H1 (cell line): ENCODE measurements at regions not wholly inside any gene's neighbourhood (a gene's known extent, or its start where the extent isn't known, plus 50 kb on each side); places are given as distances from the start of the nearest gene placed in this dataset.

ENCODE experiments used
- CTCF ChIA-PET: fragments of 300-600 bp; sonication (Branson Sonifier 250); formaldehyde crosslinking; loops from one replicate; lab custom pipeline; 2021; ENCODE audit not compliant: partially characterized antibody; lab: Charles Lee
- POLR2A ChIA-PET: fragments of 300-600 bp; sonication (Branson Sonifier 250); formaldehyde crosslinking; loops from one replicate; lab custom pipeline; 2021; ENCODE audit warnings: inconsistent platforms; ENCODE audit not compliant: partially characterized antibody; lab: Charles Lee
- DNase-seq, 2 experiments: peaks; one replicate each; pipeline versions ENCODE4 v3.0.0 to v3.0.0-alpha.2; 2010 to 2022; ENCODE audit warnings: low spot score in 2 of 2, low read depth in 1 of 2, mixed read lengths in 1 of 2
- FAIRE-seq: peaks from 2 replicates; lab custom pipeline; 2011; peaks lifted over from hg19 to GRCh38; lab: Jason Lieb, UNC
- H2AFZ ChIP-seq: 2 replicates; pipeline ENCODE4 v1.8.1; 2012; ENCODE audit warnings: low read length, inconsistent platforms
- H2AK5ac ChIP-seq: 2 replicates; pipeline ENCODE4 v1.6.1; 2013; ENCODE audit warnings: low read depth, low read length
- H2BK120ac ChIP-seq: replicated peaks from 2 replicates; pipeline ENCODE3; 2013; ENCODE audit warnings: low read depth, low read length, inconsistent platforms
- H2BK12ac ChIP-seq: 2 replicates; pipeline ENCODE4 v1.6.1; 2013; ENCODE audit warnings: low read depth, low read length
- H2BK15ac ChIP-seq: 2 replicates; pipeline ENCODE4 v1.6.1; 2013; ENCODE audit warnings: low read length
- H2BK20ac ChIP-seq: 2 replicates; pipeline ENCODE4 v1.6.1; 2013; ENCODE audit warnings: low read length
- H2BK5ac ChIP-seq: 2 replicates; pipeline ENCODE4 v1.6.1; 2013; ENCODE audit warnings: low read depth, low read length
- H3K14ac ChIP-seq: 2 replicates; pipeline ENCODE4 v1.6.1; 2013; ENCODE audit warnings: inconsistent platforms; ENCODE audit not compliant: insufficient read length
- H3K18ac ChIP-seq: 2 replicates; pipeline ENCODE4 v1.6.1; 2013; ENCODE audit warnings: low read length; ENCODE audit errors: extremely low read depth
- H3K23ac ChIP-seq: 2 replicates; pipeline ENCODE4 v1.6.1; 2013; ENCODE audit warnings: inconsistent platforms; ENCODE audit not compliant: insufficient read length
- H3K23me2 ChIP-seq: 2 replicates; pipeline ENCODE4 v1.6.1; 2013; ENCODE audit warnings: low read depth, low read length
- H3K27ac ChIP-seq: 2 replicates; pipeline ENCODE4 v1.6.1; 2011; ENCODE audit warnings: low read depth, low read length, inconsistent platforms
- H3K27me3 ChIP-seq, 4 experiments: replicated peaks in 1 of 4; 1 replicate in 1 of 4; 2 replicates in 3 of 4; pipeline versions ENCODE4 v1.6.1 to v1.8.1; 2011 to 2013; ENCODE audit warnings: low read length in 3 of 4, mild to moderate bottlenecking in 3 of 4, inconsistent platforms in 2 of 4, mixed read lengths in 2 of 4, moderate library complexity in 1 of 4; ENCODE audit not compliant: control insufficient read depth in 3 of 4, insufficient read depth in 3 of 4; ENCODE audit errors: extremely low read depth in 1 of 4
- H3K36me3 ChIP-seq, 4 experiments: 2 replicates each; pipeline versions ENCODE4 v1.6.1 to v1.8.1; 2011 to 2013; ENCODE audit warnings: mild to moderate bottlenecking in 4 of 4, low read length in 3 of 4, moderate library complexity in 2 of 4, control low read depth in 1 of 4, inconsistent platforms in 1 of 4; ENCODE audit not compliant: insufficient read depth in 4 of 4, control insufficient read depth in 2 of 4
- H3K4ac ChIP-seq: replicated peaks from 2 replicates; pipeline ENCODE3; 2013; ENCODE audit warnings: low read length, low read depth, mixed read lengths, inconsistent platforms; ENCODE audit not compliant: insufficient read length
- H3K4me1 ChIP-seq, 4 experiments: replicated peaks in 1 of 4; 1 replicate in 1 of 4; 2 replicates in 3 of 4; pipeline versions ENCODE4 v1.6.1 to v1.8.1; 2011 to 2013; ENCODE audit warnings: low read length in 3 of 4, inconsistent platforms in 2 of 4, mixed read lengths in 1 of 4; ENCODE audit not compliant: insufficient read depth in 4 of 4, control insufficient read depth in 3 of 4
- H3K4me2 ChIP-seq, 2 experiments: 2 replicates each; pipeline versions ENCODE4 v1.6.1 to v1.8.1; 2011 to 2013; ENCODE audit warnings: low read depth in 2 of 2, low read length in 2 of 2, control low read depth in 1 of 2, inconsistent platforms in 1 of 2, mild to moderate bottlenecking in 1 of 2; ENCODE audit not compliant: insufficient read depth in 1 of 2
- H3K4me3 ChIP-seq, 4 experiments: fragments of 200-600, 300-600 bp in 1 of 4; sonication (generic), shearing (Covaris generic), sonication (Bioruptor Twin) in 1 of 4; 2 replicates each; pipeline versions ENCODE4 v1.5.1 to v1.8.1; 2011 to 2016; ENCODE audit warnings: low read length in 4 of 4, low read depth in 3 of 4, control low read depth in 2 of 4, inconsistent platforms in 2 of 4, mild to moderate bottlenecking in 2 of 4, mixed read lengths in 1 of 4, moderate library complexity in 1 of 4; ENCODE audit not compliant: insufficient read depth in 2 of 4; ENCODE audit errors: extremely low read depth in 1 of 4
- H3K56ac ChIP-seq: replicated peaks from 2 replicates; pipeline ENCODE3; 2013; ENCODE audit warnings: low read depth, mild to moderate bottlenecking, mixed read lengths, low read length, inconsistent platforms; ENCODE audit not compliant: insufficient read length
- H3K79me1 ChIP-seq: 2 replicates; pipeline ENCODE4 v1.6.1; 2013; ENCODE audit warnings: low read depth, low read length, control low read depth
- H3K79me2 ChIP-seq, 2 experiments: 2 replicates each; pipeline versions ENCODE4 v1.6.1 to v1.8.1; 2012 to 2013; ENCODE audit warnings: low read length in 2 of 2, mild to moderate bottlenecking in 2 of 2, inconsistent platforms in 1 of 2; ENCODE audit not compliant: insufficient read depth in 2 of 2, control insufficient read depth in 1 of 2
- H3K9ac ChIP-seq, 4 experiments: replicated peaks in 1 of 4; 1 replicate in 1 of 4; 2 replicates in 3 of 4; pipeline versions ENCODE4 v1.6.1 to v1.8.1; 2011 to 2013; ENCODE audit warnings: low read depth in 3 of 4, low read length in 3 of 4, control low read depth in 2 of 4, mild to moderate bottlenecking in 2 of 4, moderate library complexity in 2 of 4, inconsistent platforms in 1 of 4; ENCODE audit errors: extremely low read depth in 1 of 4
- H3K9me3 ChIP-seq, 2 experiments: 2 replicates each; pipeline versions ENCODE4 v1.6.1 to v1.8.1; 2012 to 2013; ENCODE audit warnings: mild to moderate bottlenecking in 2 of 2, moderate library complexity in 2 of 2, control low read depth in 1 of 2, inconsistent platforms in 1 of 2, low read depth in 1 of 2, low read length in 1 of 2, mixed read lengths in 1 of 2; ENCODE audit not compliant: insufficient read depth in 2 of 2
- H4K20me1 ChIP-seq, 2 experiments: replicated peaks in 1 of 2; 2 replicates each; pipeline versions ENCODE3 to v1.8.1; 2011 to 2013; ENCODE audit warnings: inconsistent platforms in 2 of 2, low read length in 2 of 2, mild to moderate bottlenecking in 1 of 2; ENCODE audit not compliant: insufficient read depth in 2 of 2, control insufficient read depth in 1 of 2
- H4K5ac ChIP-seq: 2 replicates; pipeline ENCODE4 v1.6.1; 2013; ENCODE audit warnings: low read length, low read depth, mixed read lengths, inconsistent platforms; ENCODE audit not compliant: insufficient read length
- H4K8ac ChIP-seq: 2 replicates; pipeline ENCODE4 v1.8.0; 2013; ENCODE audit warnings: mild to moderate bottlenecking, moderate library complexity, low read length, inconsistent platforms; ENCODE audit not compliant: insufficient read depth; ENCODE audit errors: extremely low read depth
- H4K91ac ChIP-seq: replicated peaks from 2 replicates; pipeline ENCODE3; 2013; ENCODE audit warnings: low read length, mixed read lengths, inconsistent platforms; ENCODE audit not compliant: insufficient read length
- ASH2L ChIP-seq: fragments of 200-600, 300-600 bp; sonication (generic); IDR thresholded peaks from one replicate; pipeline ENCODE4 v1.7.1; 2017; ENCODE audit warnings: low read length
- ATF2 ChIP-seq: IDR thresholded peaks from 2 replicates; pipeline ENCODE4 v1.6.1; 2012; ENCODE audit warnings: low read length, inconsistent platforms
- BACH1 ChIP-seq: IDR thresholded peaks from 2 replicates; pipeline ENCODE4 v1.6.1; 2012; ENCODE audit warnings: low read length, improper control_type of control experiment
- BRCA1 ChIP-seq: IDR thresholded peaks from 2 replicates; pipeline ENCODE4 v1.6.1; 2012; ENCODE audit warnings: low read depth, low read length, improper control_type of control experiment
- E2F6 ChIP-seq: IDR thresholded peaks from 2 replicates; pipeline ENCODE4 v1.6.1; 2012; ENCODE audit warnings: inconsistent platforms
- MAFK ChIP-seq: IDR thresholded peaks from 2 replicates; pipeline ENCODE4 v1.6.1; 2012; ENCODE audit warnings: low read depth, mild to moderate bottlenecking, improper control_type of control experiment, low read length
- POLR2A ChIP-seq, 2 experiments: IDR thresholded peaks; 1 replicate in 1 of 2; 2 replicates in 1 of 2; pipeline ENCODE4 v1.6.1; 2011; ENCODE audit warnings: low read depth in 2 of 2, low read length in 2 of 2, mild to moderate bottlenecking in 2 of 2; ENCODE audit errors: control extremely low read depth in 1 of 2
- RFX5 ChIP-seq: IDR thresholded peaks from 2 replicates; pipeline ENCODE4 v1.6.1; 2011; ENCODE audit warnings: low read depth, low read length, improper control_type of control experiment, borderline replicate concordance
- SIX5 ChIP-seq: IDR thresholded peaks from 2 replicates; pipeline ENCODE4 v1.6.1; 2011; ENCODE audit warnings: mild to moderate bottlenecking, low read depth, low read length
- SP1 ChIP-seq: IDR thresholded peaks from 2 replicates; pipeline ENCODE4 v1.6.1; 2011; ENCODE audit warnings: low read depth, low read length
- TAF1 ChIP-seq: IDR thresholded peaks from 2 replicates; pipeline ENCODE4 v1.6.1; 2011; ENCODE audit warnings: mild to moderate bottlenecking, low read depth, low read length
- TCF12 ChIP-seq: IDR thresholded peaks from 2 replicates; pipeline ENCODE4 v1.6.1; 2011; ENCODE audit warnings: low read depth, mild to moderate bottlenecking, low read length
- USF2 ChIP-seq: IDR thresholded peaks from 2 replicates; pipeline ENCODE4 v1.6.1; 2011; ENCODE audit warnings: low read length, improper control_type of control experiment
- WGBS, 2 experiments: shearing (Covaris generic) in 1 of 2; methylation state at CpG; one replicate each; pipeline versions ENCODE4 v1.1.6 to v1.1.7; 2013 to 2015; ENCODE audit warnings: low lambda C conversion rate in 2 of 2, mixed read lengths in 2 of 2, inconsistent platforms in 1 of 2, low coverage in 1 of 2, missing lambda C conversion rate in 1 of 2; ENCODE audit not compliant: insufficient replicate concordance in 2 of 2, insufficient coverage in 1 of 2, insufficient read length in 1 of 2; ENCODE audit errors: extremely low coverage in 1 of 2, missing lambda C conversion rate in 1 of 2; 5-methylcytosine and 5-hydroxymethylcytosine counted together

- Histone ChIP-seq H3K14ac (no peak overlapping the region), H4K8ac (no peak overlapping the region), H3K9ac (no peak overlapping the region), H3K79me2 (no peaks in the 10 kb centered on the region), H4K5ac (no peak overlapping the region), H2BK5ac (no peak overlapping the region), H3K36me3 (no peaks in the 10 kb centered on the region), H3K4me2 (no peak overlapping the region), H3K56ac (peak overlapping the region; percentile 17), H4K20me1 (no peaks in the 10 kb centered on the region), H2AK5ac (no peak overlapping the region), H2BK20ac (no peak overlapping the region), H3K27me3 (no peaks in the 10 kb centered on the region), H3K27ac (no peak overlapping the region), H3K4me3 (no peak overlapping the region), H2BK120ac (no peak overlapping the region), H2AFZ (no peak overlapping the region), H3K18ac (no peak overlapping the region), H3K79me1 (no peaks in the 10 kb centered on the region), H2BK15ac (no peak overlapping the region), H3K4me1 (no peaks in the 10 kb centered on the region), H4K91ac (no peak overlapping the region), H3K23ac (no peak overlapping the region), H3K23me2 (no peaks in the 10 kb centered on the region)
- no peak for FAIRE-seq
- ChIA-PET POLR2A (no interaction called here), CTCF (interaction anchor here (0.9 to 1.3 kb wide), 2 partner anchors 9 to 48 kb away, joined by 3 read pairs; no protein-coding TSS in a partner anchor)
- WGBS, 2 experiments, result 27% methylated on average over 1 of the region's 1 CpG; no CpG with 5 or more reads in 1 of the 2 experiments
- TF ChIP-seq TAF1 (no peak), TCF12 (no peak), SP1 (no peak), SIX5 (no peak), BACH1 (no peak), E2F6 (no peak), USF2 (no peak), MAFK (no peak), ATF2 (no peak), ASH2L (no peak), BRCA1 (no peak), RFX5 (no peak), POLR2A (IDR thresholded peaks at IDR 0.05; ENCODE audit: control extremely low read depth in 1 of 2, low read depth in 2 of 2, low read length in 2 of 2) (no peak)
- TF ChIP-seq, all 59 proteins: peak for 0
- Histone ChIP-seq H3K4ac (no peak overlapping the region), H2BK12ac (no peak overlapping the region), H3K9me3 (no peaks in the 10 kb centered on the region)
- no peak for DNase-seq
Measured at GRCh38 chr1:78722521-78722920, 72.9 kb downstream of the IFI44 start.
